HL-60 (cell line): ENCODE measurements at regions not wholly inside any gene's neighbourhood (a gene's known extent, or its start where the extent isn't known, plus 50 kb on each side); places are given as distances from the start of the nearest gene placed in this dataset.

Experiments
- DNase-seq, 2 experiments: peaks; one replicate each; pipeline ENCODE4 v3.0.0-alpha.2; 2010 to 2020; ENCODE audit warnings: low read depth in 1 of 2, low spot score in 1 of 2
- H3K27ac ChIP-seq: fragments of 250-450 bp; sonication (Bioruptor Pico); replicated peaks from 2 replicates; pipeline ENCODE4 v1.5.1; 2020; ENCODE audit warnings: mild to moderate bottlenecking, moderate library complexity
- H3K27me3 ChIP-seq: fragments of 250-450 bp; sonication (Bioruptor Pico); 2 replicates; pipeline ENCODE4 v1.5.1; 2021; ENCODE audit warnings: mild to moderate bottlenecking, moderate library complexity; ENCODE audit not compliant: insufficient read depth, poor library complexity, severe bottlenecking
- H3K4me3 ChIP-seq: replicated peaks from 2 replicates; pipeline ENCODE4 v1.5.1; 2011; ENCODE audit warnings: mild to moderate bottlenecking, control low read depth, low read length; ENCODE audit not compliant: insufficient read depth
- GABPA ChIP-seq: IDR thresholded peaks from 2 replicates; pipeline ENCODE4 v1.6.1; 2012; ENCODE audit warnings: low read depth
- POLR2AphosphoS5 ChIP-seq: IDR thresholded peaks from 2 replicates; pipeline ENCODE4 v1.6.1; 2012; ENCODE audit warnings: low read depth
- REST ChIP-seq: IDR thresholded peaks from 2 replicates; pipeline ENCODE4 v1.6.1; 2012; ENCODE audit warnings: low read depth; ENCODE audit not compliant: insufficient replicate concordance
- SPI1 ChIP-seq: IDR thresholded peaks from 2 replicates; pipeline ENCODE4 v1.6.1; 2012; ENCODE audit warnings: low read depth, mild to moderate bottlenecking, borderline replicate concordance
- TF ChIP-seq, protein P1 (sequence below): IDR thresholded peaks from one replicate; pipeline ENCODE4 v1.5.1; 2011; ENCODE audit warnings: low read length, control low read depth, inconsistent platforms; ENCODE audit not compliant: insufficient read depth

DNA sequence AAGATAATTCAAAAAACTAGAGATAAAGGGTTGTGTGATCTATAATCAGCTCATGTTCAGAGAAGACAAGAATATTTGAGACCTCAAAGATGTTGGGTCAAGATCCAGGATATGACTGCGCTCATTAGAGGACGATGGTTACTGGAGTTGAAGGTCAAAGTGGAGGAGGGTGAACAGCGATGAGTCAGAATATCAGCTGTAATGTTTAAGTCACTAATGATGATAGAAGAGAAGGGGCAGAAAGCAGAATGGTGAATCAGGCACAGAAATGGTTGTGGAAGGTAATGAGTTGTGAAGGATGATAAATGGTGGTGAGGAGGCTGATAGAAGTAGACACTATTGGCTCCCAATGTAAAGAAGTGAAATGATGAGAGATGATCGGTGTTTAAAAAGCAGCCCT is 540.3 kb downstream of the INHBA start:
- no peak for DNase-seq
- Histone ChIP-seq H3K4me3 (no peak overlapping the region), H3K27me3 (peaks cover 2% of the 10 kb centered on the region), H3K27ac (no peak overlapping the region)
- TF ChIP-seq POLR2AphosphoS5 (no peak), REST (no peak), SPI1 (no peak), GABPA (no peak)
- TF ChIP-seq, protein P1, sequence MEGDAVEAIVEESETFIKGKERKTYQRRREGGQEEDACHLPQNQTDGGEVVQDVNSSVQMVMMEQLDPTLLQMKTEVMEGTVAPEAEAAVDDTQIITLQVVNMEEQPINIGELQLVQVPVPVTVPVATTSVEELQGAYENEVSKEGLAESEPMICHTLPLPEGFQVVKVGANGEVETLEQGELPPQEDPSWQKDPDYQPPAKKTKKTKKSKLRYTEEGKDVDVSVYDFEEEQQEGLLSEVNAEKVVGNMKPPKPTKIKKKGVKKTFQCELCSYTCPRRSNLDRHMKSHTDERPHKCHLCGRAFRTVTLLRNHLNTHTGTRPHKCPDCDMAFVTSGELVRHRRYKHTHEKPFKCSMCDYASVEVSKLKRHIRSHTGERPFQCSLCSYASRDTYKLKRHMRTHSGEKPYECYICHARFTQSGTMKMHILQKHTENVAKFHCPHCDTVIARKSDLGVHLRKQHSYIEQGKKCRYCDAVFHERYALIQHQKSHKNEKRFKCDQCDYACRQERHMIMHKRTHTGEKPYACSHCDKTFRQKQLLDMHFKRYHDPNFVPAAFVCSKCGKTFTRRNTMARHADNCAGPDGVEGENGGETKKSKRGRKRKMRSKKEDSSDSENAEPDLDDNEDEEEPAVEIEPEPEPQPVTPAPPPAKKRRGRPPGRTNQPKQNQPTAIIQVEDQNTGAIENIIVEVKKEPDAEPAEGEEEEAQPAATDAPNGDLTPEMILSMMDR, result no peak

- DNase-seq, result no peak
- Histone ChIP-seq H3K27ac (no peak overlapping the region), H3K4me3 (no peak overlapping the region), H3K27me3 (peaks cover 2% of the 10 kb centered on the region)
- TF ChIP-seq, protein P1, result no peak
- no peak for TF ChIP-seq REST
- TF ChIP-seq POLR2AphosphoS5, result no peak
- no peak for TF ChIP-seq GABPA
- TF ChIP-seq SPI1, result no peak
These were observed 541.8 kb downstream of the INHBA start for GRCh38 chr7:41161041-41161587.

DNA sequence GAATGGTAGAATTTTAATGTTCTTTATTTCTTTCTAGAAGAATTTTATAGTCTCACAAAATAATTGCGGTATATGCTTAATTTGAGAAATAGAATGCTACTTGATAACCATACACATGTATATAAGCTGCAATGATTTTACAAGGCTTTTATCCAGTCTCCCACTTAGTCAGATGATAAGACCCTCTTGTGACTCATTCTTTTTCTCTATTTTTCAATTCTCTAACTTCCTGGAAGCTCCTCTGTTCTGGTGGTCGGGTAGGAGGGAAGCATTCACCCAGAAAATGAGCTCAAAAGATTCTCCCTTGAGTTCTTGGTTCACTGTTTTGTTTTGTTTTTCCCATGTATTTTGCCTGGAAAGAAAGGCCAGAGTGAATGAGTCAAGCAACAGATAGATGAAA is 546.6 kb downstream of the INHBA start:
- Histone ChIP-seq H3K27ac (no peak overlapping the region), H3K27me3 (peaks cover 2% of the 10 kb centered on the region), H3K4me3 (no peak overlapping the region)
- TF ChIP-seq POLR2AphosphoS5 (no peak), GABPA (no peak)
- no peak for DNase-seq

GRCh38 chr7:41153268-41153667 is 549.6 kb downstream of the INHBA start:
- Histone ChIP-seq H3K27ac (no peak overlapping the region), H3K27me3 (peaks cover 1% of the 10 kb centered on the region), H3K4me3 (no peak overlapping the region)
- TF ChIP-seq SPI1, result no peak
- TF ChIP-seq, protein P1, result no peak
- no peak for TF ChIP-seq POLR2AphosphoS5
- TF ChIP-seq REST, result no peak
- TF ChIP-seq GABPA, result no peak
- no peak for DNase-seq
